GM12872 (cell line): ENCODE measurements at regions not wholly inside any gene's neighbourhood (a gene's known extent, or its start where the extent isn't known, plus 50 kb on each side); places are given as distances from the start of the nearest gene placed in this dataset.

Experiments
- TF ChIP-seq, protein P1 (sequence below): IDR thresholded peaks from 3 replicates; pipeline ENCODE4 v1.5.1; 2011; ENCODE audit warnings: low read depth, mild to moderate bottlenecking, low read length, moderate library complexity; ENCODE audit not compliant: insufficient read depth

DNA sequence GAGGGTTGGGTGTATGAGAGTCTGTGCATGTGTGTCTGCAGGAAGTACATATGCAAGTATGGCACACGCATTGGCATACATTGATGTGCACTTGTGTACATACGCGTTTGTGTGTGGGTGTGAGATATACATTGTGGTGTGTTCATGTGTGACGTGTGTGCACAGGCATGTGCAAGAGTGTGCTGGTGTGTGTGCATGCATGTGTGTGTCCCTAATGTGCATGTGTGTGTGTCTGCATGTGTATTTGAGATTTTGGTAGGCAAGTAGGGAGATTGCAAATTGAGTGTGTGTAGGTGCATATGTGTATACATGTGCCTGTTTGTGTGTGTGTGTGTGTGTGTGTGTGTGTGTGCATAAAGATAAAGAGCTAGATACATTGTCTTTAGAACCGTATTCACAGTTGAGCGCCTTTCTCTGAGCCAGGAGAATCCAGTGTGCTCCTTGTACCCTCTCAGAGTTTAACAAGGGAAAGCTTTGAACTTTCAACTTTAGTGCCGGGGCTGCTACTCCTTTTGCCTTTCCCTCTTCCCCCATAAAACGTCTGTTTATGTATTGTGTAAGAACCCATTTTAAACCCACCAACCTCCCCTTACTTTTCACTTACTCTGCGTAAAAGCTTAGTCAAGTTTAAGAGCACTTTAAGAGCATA lies 152.4 kb upstream of the CHL1 start:
- TF ChIP-seq, protein P1, sequence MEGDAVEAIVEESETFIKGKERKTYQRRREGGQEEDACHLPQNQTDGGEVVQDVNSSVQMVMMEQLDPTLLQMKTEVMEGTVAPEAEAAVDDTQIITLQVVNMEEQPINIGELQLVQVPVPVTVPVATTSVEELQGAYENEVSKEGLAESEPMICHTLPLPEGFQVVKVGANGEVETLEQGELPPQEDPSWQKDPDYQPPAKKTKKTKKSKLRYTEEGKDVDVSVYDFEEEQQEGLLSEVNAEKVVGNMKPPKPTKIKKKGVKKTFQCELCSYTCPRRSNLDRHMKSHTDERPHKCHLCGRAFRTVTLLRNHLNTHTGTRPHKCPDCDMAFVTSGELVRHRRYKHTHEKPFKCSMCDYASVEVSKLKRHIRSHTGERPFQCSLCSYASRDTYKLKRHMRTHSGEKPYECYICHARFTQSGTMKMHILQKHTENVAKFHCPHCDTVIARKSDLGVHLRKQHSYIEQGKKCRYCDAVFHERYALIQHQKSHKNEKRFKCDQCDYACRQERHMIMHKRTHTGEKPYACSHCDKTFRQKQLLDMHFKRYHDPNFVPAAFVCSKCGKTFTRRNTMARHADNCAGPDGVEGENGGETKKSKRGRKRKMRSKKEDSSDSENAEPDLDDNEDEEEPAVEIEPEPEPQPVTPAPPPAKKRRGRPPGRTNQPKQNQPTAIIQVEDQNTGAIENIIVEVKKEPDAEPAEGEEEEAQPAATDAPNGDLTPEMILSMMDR = no peak

GRCh38 chr3:46576-46975 lies 150.0 kb upstream of the CHL1 start:
- TF ChIP-seq, protein P1 = no peak

DNA sequence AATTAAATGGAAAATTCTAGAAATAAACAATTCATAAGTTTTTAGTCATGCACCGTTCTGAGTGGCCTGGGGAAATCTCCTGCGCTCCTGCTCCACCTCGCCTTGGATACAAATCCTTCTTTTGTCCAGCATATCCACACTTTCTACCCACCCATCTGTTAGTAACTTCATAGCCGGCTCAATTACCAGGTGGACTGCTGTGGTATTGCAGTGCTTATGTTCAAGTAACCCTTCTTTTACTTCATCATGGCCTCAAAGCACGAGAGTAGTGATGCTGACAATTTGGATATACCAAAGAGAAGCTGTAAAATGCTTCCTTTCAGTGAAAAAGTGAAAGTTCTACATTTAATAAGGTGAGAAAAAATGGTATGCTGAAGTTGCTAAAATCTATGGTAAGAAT lies 142.3 kb upstream of the CHL1 start:
- TF ChIP-seq, protein P1 = peak; percentile 35; the same call in 1 of the 3 replicates

- TF ChIP-seq, protein P1 = no peak
Measured at GRCh38 chr3:56672-57071, 139.9 kb upstream of the CHL1 start.

GRCh38 chr3:59854-60253 lies 136.7 kb upstream of the CHL1 start:
- TF ChIP-seq, protein P1 = no peak

DNA sequence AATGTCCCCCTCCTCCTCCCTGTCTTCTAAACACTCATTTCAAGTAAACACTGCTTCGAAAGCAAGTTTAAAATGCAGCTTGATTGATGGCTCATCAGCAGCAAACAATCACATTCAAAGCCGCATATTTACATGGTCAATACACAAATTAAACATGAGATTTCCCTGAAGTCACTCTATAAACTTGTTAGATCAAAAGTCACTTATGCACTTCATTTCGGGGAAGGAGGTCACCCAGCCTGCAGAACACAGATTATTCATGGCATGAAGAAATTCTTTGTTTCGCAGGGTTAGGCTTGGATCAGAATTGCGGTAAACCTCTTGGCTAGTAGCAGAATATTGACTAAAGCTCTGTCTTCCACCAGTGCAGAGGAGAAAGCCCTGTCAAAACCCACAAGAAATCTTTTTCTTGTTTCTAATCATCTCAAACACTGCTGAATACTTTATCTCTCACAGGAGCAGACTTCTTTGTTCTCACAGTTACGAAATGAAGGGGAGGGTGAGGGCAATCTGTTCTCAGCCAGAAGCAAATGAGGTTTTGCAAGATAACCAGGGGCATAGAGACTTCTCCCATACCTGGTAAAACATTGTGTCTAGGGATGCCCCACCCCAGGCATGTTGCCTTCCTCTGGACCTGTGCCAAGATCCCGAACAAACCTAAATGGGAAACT lies 133.3 kb upstream of the CHL1 start:
- TF ChIP-seq, protein P1 = no peak

GRCh38 chr3:69690-70089 lies 126.9 kb upstream of the CHL1 start:
- TF ChIP-seq, protein P1 = no peak
